HepG2 (cell line): ENCODE measurements at regions not wholly inside any gene's neighbourhood (a gene's known extent, or its start where the extent isn't known, plus 50 kb on each side); places are given as distances from the start of the nearest gene placed in this dataset.

Experiments
- ATAC-seq: fragments of 200-7000 bp; cut with Tn5 transposase; 3 replicates; pipeline ENCODE4 v1.9.1; 2020; ENCODE audit warnings: mild to moderate bottlenecking, moderate library complexity
- BruUV-seq: library from RNA; stranded (reverse); fragments of 400-500 nt; replicated peaks from 2 replicates; lab custom pipeline; 2021; lab: Mats Ljungman, UMichigan
- CTCF ChIA-PET: fragments of 300-600 bp; formaldehyde crosslinking; extraction: SDS; loops from one replicate; lab custom pipeline; 2021; ENCODE audit warnings: low total read pairs, inconsistent platforms, low intra/inter-chr PET ratio; lab: Yijun Ruan, JAX
- POLR2A ChIA-PET: fragments of 350-600 bp; sonication (Branson Sonifier 250); formaldehyde crosslinking; loops from one replicate; lab custom pipeline; 2020; ENCODE audit warnings: antibody characterized with exemption, inconsistent platforms; lab: Yijun Ruan, JAX
- DNase-seq: peaks from one replicate; pipeline ENCODE4 v3.0.0-alpha.2; 2015; ENCODE audit warnings: low spot score
- FAIRE-seq: peaks from 3 replicates; lab custom pipeline; 2011; peaks lifted over from hg19 to GRCh38; lab: Jason Lieb, UNC
- H2AFZ ChIP-seq: one replicate; pipeline ENCODE4 v1.6.1; 2011; ENCODE audit warnings: low read length, inconsistent platforms
- H3K27ac ChIP-seq: fragments of 300-600 bp; 3 replicates; pipeline ENCODE4 v1.8.0; 2011; ENCODE audit warnings: mixed run types, mild to moderate bottlenecking, mixed read lengths, low read length, inconsistent platforms; ENCODE audit not compliant: insufficient read depth; ENCODE audit errors: extremely low read length
- H3K27me3 ChIP-seq, 2 experiments: fragments of 200-600 bp in 1 of 2; 2 replicates in 1 of 2; 3 replicates in 1 of 2; pipeline versions ENCODE4 v1.6.0 to v1.8.0; 2011; ENCODE audit warnings: low read length in 2 of 2, mild to moderate bottlenecking in 2 of 2, moderate library complexity in 2 of 2, inconsistent platforms in 1 of 2; ENCODE audit not compliant: insufficient read depth in 2 of 2, control insufficient read depth in 1 of 2
- H3K36me3 ChIP-seq, 2 experiments: fragments of 200-600 bp in 1 of 2; replicated peaks in 1 of 2; 2 replicates in 1 of 2; 3 replicates in 1 of 2; pipeline versions ENCODE4 v1.5.1 to v1.8.0; 2011; ENCODE audit warnings: low read length in 2 of 2, inconsistent platforms in 1 of 2; ENCODE audit not compliant: insufficient read depth in 2 of 2, control insufficient read depth in 1 of 2
- H3K4me1 ChIP-seq: 2 replicates; pipeline ENCODE4 v1.5.1; 2012; ENCODE audit warnings: low read length, inconsistent platforms; ENCODE audit not compliant: insufficient read depth
- H3K4me2 ChIP-seq: 2 replicates; pipeline ENCODE4 v1.6.0; 2011; ENCODE audit warnings: low read depth, low read length, inconsistent platforms
- H3K4me3 ChIP-seq, 3 experiments: fragments of 200-600 bp in 1 of 3; sonication (generic), shearing (Covaris generic) in 1 of 3; replicated peaks in 1 of 3; 2 replicates each; pipeline ENCODE4 v1.5.1; 2011 to 2016; ENCODE audit warnings: low read length in 3 of 3, inconsistent platforms in 2 of 3, low read depth in 2 of 3, mild to moderate bottlenecking in 2 of 3, control low read depth in 1 of 3, mixed read lengths in 1 of 3; ENCODE audit not compliant: insufficient read depth in 1 of 3
- H3K79me2 ChIP-seq: one replicate; pipeline ENCODE4 v1.6.1; 2011; ENCODE audit warnings: low read length, inconsistent platforms; ENCODE audit not compliant: insufficient read depth
- H3K9ac ChIP-seq: 2 replicates; pipeline ENCODE4 v1.6.0; 2011; ENCODE audit warnings: mild to moderate bottlenecking, low read depth, low read length, inconsistent platforms; ENCODE audit not compliant: insufficient read depth
- H3K9me3 ChIP-seq: 2 replicates; pipeline ENCODE4 v1.5.1; 2012; ENCODE audit warnings: mild to moderate bottlenecking, low read length
- H4K20me1 ChIP-seq: 2 replicates; pipeline ENCODE4 v1.6.0; 2011; ENCODE audit warnings: inconsistent platforms, mild to moderate bottlenecking, low read length, moderate library complexity; ENCODE audit not compliant: insufficient read depth
- AHR ChIP-seq: IDR thresholded peaks from 2 replicates; pipeline ENCODE4 v1.6.1; 2018; ENCODE audit warnings: missing genetic modification reagents, missing compliant biosample characterization
- DPF2 ChIP-seq: sonication (generic); formaldehyde crosslinking; IDR thresholded peaks from 2 replicates; pipeline ENCODE4 v1.4.0; 2020; ENCODE audit warnings: mild to moderate bottlenecking, low read depth, missing genetic modification reagents, borderline replicate concordance
- GATAD1 ChIP-seq: IDR thresholded peaks from 2 replicates; pipeline ENCODE4 v1.6.1; 2016; ENCODE audit warnings: missing genetic modification reagents, missing compliant biosample characterization
- NFATC3 ChIP-seq: sonication (generic); formaldehyde crosslinking; IDR thresholded peaks from 2 replicates; pipeline ENCODE4 v1.5.1; 2020; ENCODE audit warnings: mild to moderate bottlenecking, missing genetic modification reagents
- PCBP2 ChIP-seq: fragments of 200-400 bp; formaldehyde crosslinking; optimal IDR thresholded peaks from 2 replicates; pipeline ENCODE3; 2018; ENCODE audit warnings: low read length, low read depth; ENCODE audit not compliant: poor library complexity, severe bottlenecking
- RXRB ChIP-seq: IDR thresholded peaks from 2 replicates; pipeline ENCODE4 v1.6.1; 2016; ENCODE audit warnings: borderline replicate concordance, missing genetic modification reagents, missing compliant biosample characterization
- ZFP36 ChIP-seq: fragments of 150-350 bp; IDR thresholded peaks from 2 replicates; pipeline ENCODE4 v1.6.1; 2018; ENCODE audit warnings: borderline replicate concordance, low read length, low read depth; ENCODE audit not compliant: partially characterized antibody
- ZMYM4 ChIP-seq: sonication (generic); formaldehyde crosslinking; IDR thresholded peaks from 2 replicates; pipeline ENCODE4 v1.8.1; 2023; ENCODE audit warnings: mild to moderate bottlenecking, missing genetic modification reagents
- ZNF205 ChIP-seq: IDR thresholded peaks from 2 replicates; pipeline ENCODE4 v1.6.1; 2018; ENCODE audit warnings: missing biosample characterization, missing genetic modification reagents
- ZNF33A ChIP-seq: sonication (generic); formaldehyde crosslinking; IDR thresholded peaks from 2 replicates; pipeline ENCODE4 v1.5.1; 2020; ENCODE audit warnings: missing genetic modification reagents, mild to moderate bottlenecking, moderate library complexity, borderline replicate concordance
- ZNF746 ChIP-seq: sonication (generic); formaldehyde crosslinking; IDR thresholded peaks from 2 replicates; pipeline ENCODE4 v1.8.0; 2022; ENCODE audit warnings: mild to moderate bottlenecking, missing genetic modification reagents
- WGBS: methylation state at CpG from one replicate; pipeline ENCODE4 v1.1.6; 2017; ENCODE audit warnings: low lambda C conversion rate; 5-methylcytosine and 5-hydroxymethylcytosine counted together
- in situ Hi-C: cut with HindIII; loops from 2 replicates; pipeline ENCODE4 v1.10.0; 2017; ENCODE audit warnings: low pct_unique_long_range_greater_than_20kb; ENCODE audit not compliant: extremely low pct_ligation_motif_present
- intact Hi-C: fragments of 100-400 bp; cut with micrococcal nuclease; formaldehyde crosslinking; loops from one replicate; pipeline ENCODE4 v1.10.0; 2022; ENCODE audit not compliant: unreplicated experiment
- TF ChIP-seq, protein P1 (sequence below): sonication (generic); formaldehyde crosslinking; conservative IDR thresholded peaks from 2 replicates; pipeline ENCODE4 v1.8.0; 2022; ENCODE audit warnings: low read depth, missing genetic modification reagents
- TF ChIP-seq, protein P2 (sequence below): sonication (generic); formaldehyde crosslinking; IDR thresholded peaks from 2 replicates; pipeline ENCODE4 v1.5.0; 2020; ENCODE audit warnings: mild to moderate bottlenecking, missing genetic modification reagents, borderline replicate concordance
- TF ChIP-seq, protein P3 (sequence below), 2 experiments: sonication (generic) in 1 of 2; formaldehyde crosslinking in 1 of 2; IDR thresholded peaks; 2 replicates each; pipeline versions ENCODE4 v1.6.1 to v1.9.0; 2014 to 2022; ENCODE audit warnings: antibody characterized with exemption in 1 of 2, borderline replicate concordance in 1 of 2, inconsistent platforms in 1 of 2, low read depth in 1 of 2, missing genetic modification reagents in 1 of 2

DNA sequence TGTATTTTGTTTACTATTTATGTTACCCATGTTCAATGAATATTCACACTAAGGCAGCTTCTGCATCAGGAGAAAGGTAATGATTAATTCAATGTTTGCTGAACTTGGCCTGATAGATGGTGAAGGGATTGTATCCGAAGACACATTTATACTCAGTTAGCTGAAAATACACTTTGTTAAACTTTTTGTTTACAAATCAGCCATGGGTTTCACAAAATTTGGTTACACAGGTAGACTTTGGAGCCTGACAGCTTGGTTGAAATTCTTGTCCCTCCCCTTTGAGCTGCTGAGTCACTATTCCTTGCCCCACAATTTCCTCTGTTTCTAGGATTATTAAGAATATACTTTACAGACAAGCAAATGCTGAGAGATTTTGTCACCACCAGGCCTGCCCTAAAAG lies 162.6 kb downstream of the PPP1R3A start:
- FAIRE-seq (no peak), DNase-seq (no peak), ATAC-seq (no peak)
- no peaks in the 10 kb centered on the region for H3K36me3 ChIP-seq
- H3K4me1 ChIP-seq: no peaks in the 10 kb centered on the region
- no peak overlapping the region for H2AFZ ChIP-seq
- no peak overlapping the region for H3K4me2 ChIP-seq
- 0% methylated on average over 1 of the region's 1 CpG for WGBS
- in situ Hi-C loops (no loop called here), intact Hi-C loops (no loop called here)
- H3K79me2 ChIP-seq: no peaks in the 10 kb centered on the region
- ChIA-PET POLR2A (no interaction called here), CTCF (no interaction called here)
- H3K9ac ChIP-seq: no peak overlapping the region
- BruUV-seq: no TSS peak
- no peaks in the 10 kb centered on the region for H4K20me1 ChIP-seq
- no peak overlapping the region for H3K27ac ChIP-seq
- no peaks in the 10 kb centered on the region for H3K9me3 ChIP-seq
- no peaks in the 10 kb centered on the region; a peak in 1 of 5 replicates for H3K27me3 ChIP-seq
- no peak overlapping the region for H3K4me3 ChIP-seq
- TF ChIP-seq ZFP36 (no peak), ZNF33A (no peak), AHR (no peak), NFATC3 (CRISPR knock-in tag) (no peak), DPF2 (CRISPR knock-in tag) (no peak), ZNF746 (no peak), GATAD1 (CRISPR knock-in tag) (no peak), RXRB (CRISPR knock-in tag) (no peak), PCBP2 (no peak), ZMYM4 (CRISPR knock-in tag) (no peak), ZNF205 (CRISPR knock-in tag) (no peak)
- TF ChIP-seq, protein P1, sequence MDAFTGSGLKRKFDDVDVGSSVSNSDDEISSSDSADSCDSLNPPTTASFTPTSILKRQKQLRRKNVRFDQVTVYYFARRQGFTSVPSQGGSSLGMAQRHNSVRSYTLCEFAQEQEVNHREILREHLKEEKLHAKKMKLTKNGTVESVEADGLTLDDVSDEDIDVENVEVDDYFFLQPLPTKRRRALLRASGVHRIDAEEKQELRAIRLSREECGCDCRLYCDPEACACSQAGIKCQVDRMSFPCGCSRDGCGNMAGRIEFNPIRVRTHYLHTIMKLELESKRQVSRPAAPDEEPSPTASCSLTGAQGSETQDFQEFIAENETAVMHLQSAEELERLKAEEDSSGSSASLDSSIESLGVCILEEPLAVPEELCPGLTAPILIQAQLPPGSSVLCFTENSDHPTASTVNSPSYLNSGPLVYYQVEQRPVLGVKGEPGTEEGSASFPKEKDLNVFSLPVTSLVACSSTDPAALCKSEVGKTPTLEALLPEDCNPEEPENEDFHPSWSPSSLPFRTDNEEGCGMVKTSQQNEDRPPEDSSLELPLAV (CRISPR knock-in tag): no peak
- TF ChIP-seq, protein P2, sequence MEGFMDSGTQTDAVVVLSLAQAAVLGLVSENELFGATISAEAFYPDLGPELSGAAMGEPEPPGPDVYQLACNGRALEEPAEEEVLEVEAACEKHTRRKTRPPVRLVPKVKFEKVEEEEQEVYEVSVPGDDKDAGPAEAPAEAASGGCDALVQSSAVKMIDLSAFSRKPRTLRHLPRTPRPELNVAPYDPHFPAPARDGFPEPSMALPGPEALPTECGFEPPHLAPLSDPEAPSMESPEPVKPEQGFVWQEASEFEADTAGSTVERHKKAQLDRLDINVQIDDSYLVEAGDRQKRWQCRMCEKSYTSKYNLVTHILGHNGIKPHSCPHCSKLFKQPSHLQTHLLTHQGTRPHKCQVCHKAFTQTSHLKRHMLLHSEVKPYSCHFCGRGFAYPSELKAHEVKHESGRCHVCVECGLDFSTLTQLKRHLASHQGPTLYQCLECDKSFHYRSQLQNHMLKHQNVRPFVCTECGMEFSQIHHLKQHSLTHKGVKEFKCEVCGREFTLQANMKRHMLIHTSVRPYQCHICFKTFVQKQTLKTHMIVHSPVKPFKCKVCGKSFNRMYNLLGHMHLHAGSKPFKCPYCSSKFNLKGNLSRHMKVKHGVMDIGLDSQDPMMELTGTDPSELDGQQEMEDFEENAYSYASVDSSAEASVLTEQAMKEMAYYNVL (CRISPR knock-in tag): no peak
- TF ChIP-seq, protein P3, sequence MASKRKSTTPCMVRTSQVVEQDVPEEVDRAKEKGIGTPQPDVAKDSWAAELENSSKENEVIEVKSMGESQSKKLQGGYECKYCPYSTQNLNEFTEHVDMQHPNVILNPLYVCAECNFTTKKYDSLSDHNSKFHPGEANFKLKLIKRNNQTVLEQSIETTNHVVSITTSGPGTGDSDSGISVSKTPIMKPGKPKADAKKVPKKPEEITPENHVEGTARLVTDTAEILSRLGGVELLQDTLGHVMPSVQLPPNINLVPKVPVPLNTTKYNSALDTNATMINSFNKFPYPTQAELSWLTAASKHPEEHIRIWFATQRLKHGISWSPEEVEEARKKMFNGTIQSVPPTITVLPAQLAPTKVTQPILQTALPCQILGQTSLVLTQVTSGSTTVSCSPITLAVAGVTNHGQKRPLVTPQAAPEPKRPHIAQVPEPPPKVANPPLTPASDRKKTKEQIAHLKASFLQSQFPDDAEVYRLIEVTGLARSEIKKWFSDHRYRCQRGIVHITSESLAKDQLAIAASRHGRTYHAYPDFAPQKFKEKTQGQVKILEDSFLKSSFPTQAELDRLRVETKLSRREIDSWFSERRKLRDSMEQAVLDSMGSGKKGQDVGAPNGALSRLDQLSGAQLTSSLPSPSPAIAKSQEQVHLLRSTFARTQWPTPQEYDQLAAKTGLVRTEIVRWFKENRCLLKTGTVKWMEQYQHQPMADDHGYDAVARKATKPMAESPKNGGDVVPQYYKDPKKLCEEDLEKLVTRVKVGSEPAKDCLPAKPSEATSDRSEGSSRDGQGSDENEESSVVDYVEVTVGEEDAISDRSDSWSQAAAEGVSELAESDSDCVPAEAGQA (IDR thresholded peaks at IDR 0.05; ENCODE audit: low read depth): no peak
- TF ChIP-seq, protein P3 (CRISPR knock-in tag; IDR thresholded peaks at IDR 0.05; ENCODE audit: borderline replicate concordance): no peak
